NCI-H128 (cell line): ENCODE measurements at regions not wholly inside any gene's neighbourhood (a gene's known extent, or its start where the extent isn't known, plus 50 kb on each side); places are given as distances from the start of the nearest gene placed in this dataset.
"Not testable (repeated sequence)": the region's sequence is repeated elsewhere in the genome, so short reads cannot be mapped to it uniquely, and the experiment has no call there.

Experiments
- DNase-seq: peaks from one replicate; lab custom pipeline; 2025; ENCODE audit not compliant: unreplicated experiment; lab: John Stamatoyannopoulos, UW

GRCh38 chr1:196005426-196005825 lies 602.8 kb downstream of the KCNT2 start:
- DNase-seq, result no peak

DNA sequence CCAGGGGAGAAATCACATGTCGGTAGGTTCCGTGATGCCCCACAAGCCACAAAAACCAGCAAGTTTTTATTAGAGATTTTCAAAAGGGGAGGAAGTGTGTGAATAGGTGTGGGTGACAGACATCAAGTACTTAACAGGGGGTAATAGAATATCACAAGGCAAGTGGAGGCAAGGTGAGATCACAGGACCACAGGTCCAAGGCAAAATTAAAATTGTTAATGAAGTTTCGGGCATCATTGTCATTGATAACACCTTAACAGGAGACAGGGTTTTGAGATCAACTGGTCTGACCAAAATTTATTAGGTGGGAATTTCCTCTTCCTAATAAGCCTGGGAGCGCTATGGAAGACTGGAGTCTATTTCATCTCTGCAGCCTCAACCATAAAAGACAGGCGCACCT lies 603.9 kb downstream of the KCNT2 start:
- not testable (repeated sequence) for DNase-seq

GRCh38 chr1:196002906-196003305 lies 605.3 kb downstream of the KCNT2 start:
- DNase-seq, result no peak

- not testable (repeated sequence) for DNase-seq
These were observed 605.9 kb downstream of the KCNT2 start for GRCh38 chr1:196002296-196002695.

DNA sequence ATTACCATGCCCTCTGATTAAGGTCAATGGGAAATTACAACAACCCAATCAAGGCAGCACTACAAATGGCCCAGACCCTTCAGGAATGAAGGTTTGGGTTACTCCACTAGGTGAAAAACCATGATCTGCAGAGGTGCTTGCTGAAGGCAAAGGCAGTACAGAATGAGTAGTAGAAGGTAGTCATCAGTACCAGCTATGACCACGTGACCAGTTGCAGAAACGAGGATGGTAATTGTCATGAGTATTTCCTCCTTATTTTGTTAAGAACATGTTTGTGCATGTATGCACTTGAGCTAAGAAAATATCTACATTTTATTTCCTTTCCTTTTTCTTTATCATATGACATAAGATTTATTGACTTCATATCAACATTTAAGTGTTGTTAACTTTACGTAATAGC lies 607.1 kb downstream of the KCNT2 start:
- DNase-seq, result no peak

- DNase-seq, result no peak
These were observed 609.2 kb downstream of the KCNT2 start for GRCh38 chr1:195999022-195999421.

GRCh38 chr1:195981448-195982139 lies 626.6 kb downstream of the KCNT2 start:
- DNase-seq, result no peak

DNA sequence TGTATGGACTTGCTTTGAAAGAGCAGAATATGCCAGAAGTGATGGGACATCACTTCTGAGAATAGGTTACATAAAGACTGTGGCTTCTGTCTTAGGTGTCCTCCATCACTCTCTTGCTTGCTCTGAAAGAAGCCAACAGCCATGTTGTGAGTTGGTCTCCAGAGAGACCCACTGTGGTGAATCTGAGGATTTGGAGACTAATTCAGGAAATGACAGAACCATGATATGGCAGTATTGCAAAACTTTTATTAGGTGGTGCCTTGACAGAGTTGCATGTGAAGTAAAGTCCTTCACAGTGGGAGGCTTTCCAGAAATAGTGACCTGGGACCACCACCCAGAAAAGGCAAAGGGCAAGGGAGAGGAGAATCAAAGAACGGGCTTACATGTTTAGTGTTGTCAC lies 628.6 kb downstream of the KCNT2 start:
- no peak for DNase-seq

GRCh38 chr1:195973311-195973904 lies 634.8 kb downstream of the KCNT2 start:
- DNase-seq, result no peak

GRCh38 chr1:195971589-195971988 lies 636.7 kb downstream of the KCNT2 start:
- DNase-seq, result no peak

- DNase-seq, result no peak
These were observed 638.0 kb downstream of the KCNT2 start for GRCh38 chr1:195970209-195970608.

DNA sequence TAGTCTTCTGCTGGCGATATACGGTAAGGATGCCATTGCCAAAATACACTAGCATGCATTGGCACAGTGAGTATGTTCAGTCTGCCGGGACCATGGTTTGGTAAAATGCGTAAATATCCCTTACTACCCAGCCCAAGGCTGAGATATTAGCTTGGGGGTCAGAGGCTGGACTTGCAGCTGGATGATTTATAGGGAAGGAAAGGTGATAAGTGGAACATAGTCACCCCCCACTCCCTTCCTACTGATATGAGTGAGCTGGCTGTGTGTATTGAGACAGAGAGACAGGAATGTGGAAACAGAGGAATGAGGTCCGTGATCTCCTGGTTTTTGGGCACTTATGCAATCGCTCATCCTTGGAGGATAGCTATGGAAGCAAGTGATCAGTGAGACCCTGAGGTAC lies 642.8 kb downstream of the KCNT2 start:
- no peak for DNase-seq

DNA sequence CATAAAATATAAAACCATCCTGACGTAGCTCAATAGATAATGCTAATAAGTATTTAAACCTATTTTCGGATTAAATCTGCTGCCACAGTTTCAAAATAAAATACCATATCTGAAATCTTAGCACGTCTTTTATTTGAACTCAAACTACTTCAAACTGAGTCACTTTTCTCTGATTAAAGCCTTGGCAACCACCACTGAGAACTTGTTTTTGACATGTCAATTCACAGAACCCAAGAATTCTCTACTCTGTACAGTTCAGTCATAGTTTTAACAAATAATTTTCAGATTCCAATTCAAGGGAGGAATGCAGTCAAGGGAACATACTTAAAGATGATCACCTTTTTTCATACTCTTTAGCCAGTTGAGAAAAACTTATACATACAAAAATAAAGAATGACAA lies 643.2 kb downstream of the KCNT2 start:
- DNase-seq, result no peak

- DNase-seq, result no peak
These were observed 643.7 kb downstream of the KCNT2 start for GRCh38 chr1:195964516-195964915.

GRCh38 chr1:195962051-195962450 lies 646.2 kb downstream of the KCNT2 start:
- no peak for DNase-seq

GRCh38 chr1:195960580-195960979 lies 647.7 kb downstream of the KCNT2 start:
- DNase-seq, result no peak

DNA sequence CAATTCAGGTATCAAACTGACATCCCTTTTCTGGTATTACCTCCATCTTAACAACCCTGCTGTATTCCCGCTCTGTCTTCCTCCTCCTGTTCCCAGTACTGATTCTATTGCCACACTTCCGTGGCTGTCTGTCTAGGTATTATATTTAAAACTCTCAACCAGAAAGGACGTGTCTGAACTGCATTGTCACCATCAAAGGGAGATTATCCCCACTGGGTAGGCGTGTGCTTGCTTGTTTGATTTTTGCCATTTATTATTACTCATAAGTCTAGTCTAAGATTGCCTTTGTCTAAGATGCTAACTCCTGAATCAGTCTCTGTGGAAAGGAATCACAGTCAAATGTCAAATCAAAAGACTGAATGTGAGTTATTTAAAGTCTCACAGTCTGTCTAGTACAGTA lies 650.1 kb downstream of the KCNT2 start:
- no peak for DNase-seq

DNA sequence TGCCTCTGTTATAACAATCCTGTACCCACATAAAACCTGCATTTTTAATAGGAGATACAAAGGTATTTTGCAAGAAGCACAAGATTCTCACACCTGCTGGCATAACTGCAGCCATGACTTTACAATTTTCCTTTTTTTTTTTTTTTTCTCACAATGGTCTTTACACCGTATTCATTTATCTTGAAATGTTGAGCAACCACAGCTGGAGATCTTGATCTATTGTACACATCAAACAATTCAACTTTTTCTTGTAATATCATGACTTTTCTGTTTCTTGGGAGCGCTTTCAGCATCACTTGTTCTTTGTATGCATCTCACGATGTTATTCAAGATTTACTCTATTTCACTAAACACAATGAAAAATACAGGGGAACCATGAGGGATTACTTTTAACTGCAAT lies 651.4 kb downstream of the KCNT2 start:
- no peak for DNase-seq

- no peak for DNase-seq
These were observed 653.4 kb downstream of the KCNT2 start for GRCh38 chr1:195954848-195955247.

DNA sequence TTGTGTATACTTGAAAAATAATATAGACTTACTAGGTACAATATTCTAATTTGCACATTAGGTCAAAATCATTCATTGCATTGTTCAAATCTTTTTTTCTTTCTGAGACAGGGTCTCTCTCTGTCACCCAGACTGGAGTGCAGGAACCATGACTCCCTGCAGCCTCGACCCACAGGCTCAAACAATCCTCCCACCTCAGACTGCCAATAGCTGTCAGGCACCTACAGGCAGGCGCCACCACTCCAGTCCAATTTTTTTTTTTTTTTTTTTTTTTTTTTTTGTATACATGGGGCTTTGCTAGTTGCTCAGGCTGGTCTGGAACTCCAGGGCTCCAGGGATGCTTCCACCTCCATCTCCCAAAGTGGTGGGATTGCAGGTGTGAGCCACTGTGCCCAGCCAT lies 656.9 kb downstream of the KCNT2 start:
- DNase-seq, result no peak

GRCh38 chr1:195948123-195948895 lies 659.9 kb downstream of the KCNT2 start:
- DNase-seq, result no peak

DNA sequence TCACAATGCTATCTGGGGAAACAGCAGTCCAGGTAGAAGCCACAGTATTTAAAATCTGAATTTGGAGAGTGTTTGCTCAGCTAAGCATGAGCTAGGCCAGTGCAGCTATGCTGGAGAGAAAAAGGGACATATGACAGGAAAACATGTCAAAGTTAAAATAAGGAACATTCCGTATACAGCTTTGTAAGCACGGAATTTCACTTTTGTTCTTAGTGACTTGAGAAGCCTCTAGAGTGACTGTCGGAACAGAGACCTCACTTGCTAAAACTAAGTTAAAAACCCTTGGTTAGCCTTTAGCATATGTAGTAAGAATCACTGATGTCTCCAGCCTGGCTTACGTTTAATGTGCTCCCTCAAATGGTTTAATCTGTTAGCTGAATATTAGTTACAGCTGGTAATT lies 661.7 kb downstream of the KCNT2 start:
- DNase-seq, result no peak
